Skeletal muscle tissue (tissue), 3 donors: ENCODE measurements at regions not wholly inside any gene's neighbourhood (a gene's known extent, or its start where the extent isn't known, plus 50 kb on each side); places are given as distances from the start of the nearest gene placed in this dataset.

Source experiments
- H3K27ac ChIP-seq: one replicate; pipeline ENCODE4 v1.7.0; 2013; ENCODE audit warnings: mild to moderate bottlenecking, low read depth, low read length, inconsistent platforms
- H3K27me3 ChIP-seq, 3 donors: one replicate each; pipeline ENCODE4 v1.7.0; 2013; ENCODE audit warnings: low read length in 3 of 3; ENCODE audit not compliant: control insufficient read depth in 3 of 3, insufficient read depth in 3 of 3
- H3K36me3 ChIP-seq, 3 donors: one replicate each; pipeline ENCODE4 v1.7.0; 2013; ENCODE audit warnings: low read length in 3 of 3; ENCODE audit not compliant: control insufficient read depth in 3 of 3, insufficient read depth in 3 of 3
- H3K4me1 ChIP-seq, 3 donors: one replicate each; pipeline ENCODE4 v1.7.0; 2013; ENCODE audit warnings: low read length in 3 of 3, mild to moderate bottlenecking in 3 of 3; ENCODE audit not compliant: control insufficient read depth in 3 of 3, insufficient read depth in 3 of 3
- H3K4me3 ChIP-seq, 3 donors: one replicate each; pipeline ENCODE4 v1.7.0; 2013; ENCODE audit warnings: low read length in 3 of 3
- H3K9ac ChIP-seq, 3 donors: one replicate each; pipeline ENCODE4 v1.7.0; 2013; ENCODE audit warnings: low read length in 3 of 3, mild to moderate bottlenecking in 3 of 3, moderate library complexity in 2 of 3, low read depth in 1 of 3
- H3K9me3 ChIP-seq, 3 donors: one replicate each; pipeline ENCODE4 v1.7.0; 2013; ENCODE audit warnings: low read length in 3 of 3; ENCODE audit not compliant: control insufficient read depth in 3 of 3
- donor health status: Osteomylitis.

GRCh38 chr10:117884592-117884991 lies 162.1 kb downstream of the RAB11FIP2 start:
- Histone ChIP-seq H3K4me3 (no peak overlapping the region), H3K9me3 (no peaks in the 10 kb centered on the region), H3K36me3 (no peaks in the 10 kb centered on the region), H3K9ac (no peak overlapping the region), H3K27me3 (no peaks in the 10 kb centered on the region), H3K4me1 (no peaks in the 10 kb centered on the region), H3K27ac (no peak overlapping the region)

GRCh38 chr10:117885206-117885829 lies 161.4 kb downstream of the RAB11FIP2 start:
- Histone ChIP-seq H3K27ac (no peak overlapping the region), H3K4me1 (no peaks in the 10 kb centered on the region), H3K4me3 (no peak overlapping the region), H3K9ac (no peak overlapping the region), H3K36me3 (no peaks in the 10 kb centered on the region), H3K9me3 (no peaks in the 10 kb centered on the region), H3K27me3 (no peaks in the 10 kb centered on the region)

GRCh38 chr10:117886766-117887165 lies 160.0 kb downstream of the RAB11FIP2 start:
- Histone ChIP-seq H3K4me1 (no peaks in the 10 kb centered on the region), H3K9me3 (no peaks in the 10 kb centered on the region), H3K9ac (no peak overlapping the region)

GRCh38 chr10:117889664-117890063 lies 157.1 kb downstream of the RAB11FIP2 start:
- Histone ChIP-seq H3K9ac (no peak overlapping the region), H3K27me3 (no peaks in the 10 kb centered on the region), H3K9me3 (no peaks in the 10 kb centered on the region), H3K4me3 (no peak overlapping the region), H3K27ac (no peak overlapping the region), H3K36me3 (no peaks in the 10 kb centered on the region), H3K4me1 (no peaks in the 10 kb centered on the region)

More at GRCh38 chr10:117886766-117887165, 160.0 kb downstream of the RAB11FIP2 start:
- Histone ChIP-seq H3K4me3 (no peak overlapping the region), H3K27ac (no peak overlapping the region), H3K27me3 (no peaks in the 10 kb centered on the region), H3K36me3 (no peaks in the 10 kb centered on the region)

- Histone ChIP-seq H3K9me3 (no peaks in the 10 kb centered on the region), H3K27ac (no peak overlapping the region), H3K4me3 (no peak overlapping the region), H3K9ac (no peak overlapping the region), H3K4me1 (no peaks in the 10 kb centered on the region), H3K36me3 (no peaks in the 10 kb centered on the region), H3K27me3 (no peaks in the 10 kb centered on the region)
Measured at GRCh38 chr10:117892681-117893220, 154.0 kb downstream of the RAB11FIP2 start.

- Histone ChIP-seq H3K36me3 (no peaks in the 10 kb centered on the region), H3K27me3 (no peaks in the 10 kb centered on the region)
Measured at GRCh38 chr10:117894339-117894738, 152.4 kb downstream of the RAB11FIP2 start.

GRCh38 chr10:117896517-117896916 lies 150.2 kb downstream of the RAB11FIP2 start:
- Histone ChIP-seq H3K36me3 (no peaks in the 10 kb centered on the region), H3K27ac (no peak overlapping the region), H3K9ac (no peak overlapping the region), H3K4me1 (no peaks in the 10 kb centered on the region), H3K9me3 (no peaks in the 10 kb centered on the region), H3K27me3 (no peaks in the 10 kb centered on the region), H3K4me3 (no peak overlapping the region)

More at GRCh38 chr10:117894339-117894738, 152.4 kb downstream of the RAB11FIP2 start:
- Histone ChIP-seq H3K9ac (no peak overlapping the region), H3K4me3 (no peak overlapping the region), H3K9me3 (no peaks in the 10 kb centered on the region), H3K27ac (no peak overlapping the region), H3K4me1 (no peaks in the 10 kb centered on the region)

GRCh38 chr10:117899181-117899683 lies 147.5 kb downstream of the RAB11FIP2 start:
- no peaks in the 10 kb centered on the region for H3K4me1 ChIP-seq
- no peak overlapping the region for H3K9ac ChIP-seq

GRCh38 chr10:117900280-117900679 lies 146.5 kb downstream of the RAB11FIP2 start:
- no peaks in the 10 kb centered on the region for H3K9me3 ChIP-seq
- no peak overlapping the region for H3K9ac ChIP-seq
- no peak overlapping the region for H3K27ac ChIP-seq
- H3K4me3 ChIP-seq: no peak overlapping the region
- no peaks in the 10 kb centered on the region for H3K4me1 ChIP-seq
- peaks cover 0 to 3% (median 0%) of the 10 kb centered on the region in 3 donors for H3K27me3 ChIP-seq
- no peaks in the 10 kb centered on the region for H3K36me3 ChIP-seq

More at GRCh38 chr10:117899181-117899683, 147.5 kb downstream of the RAB11FIP2 start:
- Histone ChIP-seq H3K27ac (no peak overlapping the region), H3K27me3 (no peaks in the 10 kb centered on the region), H3K9me3 (no peaks in the 10 kb centered on the region), H3K4me3 (no peak overlapping the region), H3K36me3 (no peaks in the 10 kb centered on the region)

GRCh38 chr10:117903854-117904253 lies 142.9 kb downstream of the RAB11FIP2 start:
- Histone ChIP-seq H3K27ac (no peak overlapping the region), H3K4me1 (no peaks in the 10 kb centered on the region), H3K4me3 (no peak overlapping the region), H3K36me3 (no peaks in the 10 kb centered on the region), H3K27me3 (peaks cover 3 to 9% (median 5%) of the 10 kb centered on the region in 3 donors), H3K9ac (no peak overlapping the region), H3K9me3 (no peaks in the 10 kb centered on the region)
